HG03442 (cell line): ENCODE measurements at regions not wholly inside any gene's neighbourhood (a gene's known extent, or its start where the extent isn't known, plus 50 kb on each side); places are given as distances from the start of the nearest gene placed in this dataset.

ENCODE experiments used
- ATAC-seq: cut with Tn5 transposase; IDR thresholded peaks from one replicate; pipeline ENCODE4 v1.9.1; 2021; ENCODE audit warnings: mild to moderate bottlenecking, moderate library complexity; ENCODE audit not compliant: unreplicated experiment

DNA sequence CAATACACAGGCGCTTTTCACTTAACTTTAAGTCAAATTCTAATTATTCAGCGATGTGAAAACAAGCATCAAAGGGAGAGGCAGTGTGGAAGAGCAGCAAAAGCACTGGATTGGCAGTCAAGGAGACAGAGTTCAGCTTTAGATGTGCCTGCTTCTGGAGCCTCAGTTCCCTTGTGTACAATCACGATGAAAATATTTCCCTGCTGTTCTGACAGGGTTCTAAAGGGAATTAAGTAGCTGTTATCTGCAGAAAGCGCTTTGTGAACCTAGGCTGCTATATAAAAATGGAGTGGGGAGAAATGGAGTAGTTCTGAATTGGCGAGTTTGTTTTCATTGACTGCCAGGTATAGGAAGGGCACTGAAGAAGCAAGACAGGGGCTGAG, 237.8 kb upstream of the SP8 start:
- no peak for ATAC-seq

DNA sequence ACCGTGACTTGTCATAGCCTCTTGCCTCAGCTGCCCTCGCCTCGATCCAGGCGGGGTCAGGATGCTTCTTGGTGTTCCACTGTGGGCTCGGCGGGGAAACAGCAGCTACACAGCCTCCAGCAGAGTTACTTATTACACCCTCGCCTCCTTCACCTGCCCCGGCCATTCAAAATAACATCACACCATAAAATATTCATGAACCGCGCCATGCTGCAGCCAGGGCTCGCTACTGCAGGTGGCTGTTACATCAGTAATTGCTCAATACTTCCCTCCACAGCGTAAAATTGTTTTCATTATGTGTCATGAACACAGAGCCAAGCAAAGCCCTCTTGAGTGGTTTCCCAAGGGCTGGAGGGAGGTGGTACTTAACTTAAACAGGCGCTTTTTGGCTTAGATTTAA, 241.5 kb upstream of the SP8 start:
- ATAC-seq: no peak

DNA sequence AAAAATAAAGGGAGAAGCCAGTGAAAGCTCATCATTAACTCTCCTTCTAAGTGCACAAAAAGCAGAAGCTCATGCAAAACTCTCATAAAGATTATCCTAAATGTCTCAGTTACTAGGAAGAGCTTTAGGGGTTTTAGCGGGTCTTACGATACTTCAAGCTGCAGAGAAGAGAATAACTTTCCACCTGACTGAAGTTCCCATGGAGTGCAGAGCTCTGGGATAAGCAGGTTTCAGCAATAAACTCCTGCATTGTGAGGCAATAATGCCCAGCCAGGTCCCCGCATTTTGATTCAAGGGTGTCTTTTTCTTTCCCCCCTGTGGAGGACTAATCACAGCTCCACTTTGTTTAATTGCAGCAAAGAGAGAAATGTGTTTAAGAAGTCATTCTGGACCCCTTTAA, 241.9 kb upstream of the SP8 start:
- no peak for ATAC-seq

DNA sequence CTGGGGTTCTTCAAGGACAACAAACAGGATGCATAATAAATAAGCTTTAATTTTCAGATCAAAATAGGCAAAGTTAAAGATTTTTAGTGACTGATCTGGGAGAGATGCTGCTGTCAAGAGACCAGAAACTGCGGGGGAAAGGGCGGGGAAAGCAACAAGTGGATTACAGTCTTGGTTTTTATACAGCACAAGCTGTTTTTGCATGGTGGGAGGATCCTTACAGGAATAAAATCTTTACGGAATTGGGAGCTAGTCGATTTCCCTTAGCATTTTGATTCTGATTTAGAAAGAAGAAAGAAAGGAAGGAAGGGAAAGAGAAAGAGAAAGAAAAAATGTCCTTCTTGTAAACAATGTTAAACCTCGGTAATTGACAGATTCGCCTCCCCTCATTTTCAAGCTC, 242.3 kb upstream of the SP8 start:
- no peak for ATAC-seq

DNA sequence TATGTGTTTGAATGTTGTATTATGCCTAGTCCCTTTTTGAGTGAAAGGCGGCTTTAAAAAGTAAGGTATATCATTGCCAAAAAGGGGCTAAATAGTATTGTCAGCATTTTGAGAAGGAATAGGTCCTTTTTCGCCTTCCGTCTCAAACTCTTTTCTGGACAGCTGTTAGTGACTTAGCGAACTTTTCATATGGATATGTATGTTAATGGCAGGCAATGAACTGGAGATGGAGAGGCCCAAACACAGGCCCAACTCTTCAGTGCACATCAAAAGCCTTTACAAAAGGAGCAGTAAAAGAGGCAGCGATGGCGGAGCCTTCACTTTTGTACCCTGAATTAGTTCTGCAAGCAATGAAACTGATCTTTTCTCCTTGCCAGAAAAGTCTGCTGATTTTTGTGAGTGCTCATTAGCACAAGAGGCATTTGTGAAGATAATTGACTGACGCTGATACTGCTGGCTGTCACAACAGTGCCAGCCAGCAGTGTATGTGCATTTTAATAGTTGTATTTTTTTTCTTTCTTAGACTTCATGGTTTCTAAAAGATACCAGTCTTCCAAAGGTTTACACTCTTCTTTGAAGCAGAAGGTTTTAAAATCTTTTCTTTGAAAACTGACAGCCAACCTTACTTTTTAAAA, 243.7 kb upstream of the SP8 start:
- ATAC-seq: no peak

DNA sequence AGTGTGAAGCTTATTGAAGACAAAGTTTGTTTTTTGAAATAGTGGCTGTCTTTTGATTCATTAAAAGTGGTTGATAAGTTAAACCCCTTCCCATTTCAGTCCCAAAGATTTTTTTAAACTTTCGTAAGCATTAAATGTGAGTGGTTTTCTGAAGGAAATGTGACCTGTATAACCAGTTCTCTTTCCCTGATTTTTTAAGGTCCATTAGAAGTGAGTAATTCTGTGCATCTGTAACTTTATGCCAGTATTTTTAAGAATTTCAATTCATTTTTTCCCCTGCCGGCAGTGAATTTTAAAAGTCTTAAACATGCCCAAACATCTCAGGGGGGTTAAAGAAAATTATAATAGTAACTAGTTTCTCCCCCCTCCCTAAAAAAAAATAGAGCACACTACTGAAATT, 254.6 kb upstream of the SP8 start:
- no peak for ATAC-seq

DNA sequence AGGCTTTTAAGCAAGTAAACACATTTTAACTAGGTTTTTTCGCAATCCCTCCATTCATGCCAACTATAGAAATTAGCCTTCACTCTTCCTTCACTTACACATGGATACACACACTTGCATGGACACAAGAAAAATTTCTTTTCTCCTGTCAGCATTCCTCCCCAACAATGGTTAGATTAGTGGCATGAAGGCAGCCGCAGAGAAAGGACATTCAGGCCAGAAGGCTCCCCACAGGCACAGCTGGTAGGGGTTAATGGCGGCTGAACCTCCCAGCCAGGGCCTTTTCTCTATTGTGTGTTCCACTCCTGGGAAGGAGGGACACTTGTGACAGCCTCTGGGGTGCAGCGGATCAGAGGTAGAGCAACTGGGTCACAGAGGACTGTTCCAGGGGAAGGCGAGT, 255.0 kb upstream of the SP8 start:
- no peak for ATAC-seq

DNA sequence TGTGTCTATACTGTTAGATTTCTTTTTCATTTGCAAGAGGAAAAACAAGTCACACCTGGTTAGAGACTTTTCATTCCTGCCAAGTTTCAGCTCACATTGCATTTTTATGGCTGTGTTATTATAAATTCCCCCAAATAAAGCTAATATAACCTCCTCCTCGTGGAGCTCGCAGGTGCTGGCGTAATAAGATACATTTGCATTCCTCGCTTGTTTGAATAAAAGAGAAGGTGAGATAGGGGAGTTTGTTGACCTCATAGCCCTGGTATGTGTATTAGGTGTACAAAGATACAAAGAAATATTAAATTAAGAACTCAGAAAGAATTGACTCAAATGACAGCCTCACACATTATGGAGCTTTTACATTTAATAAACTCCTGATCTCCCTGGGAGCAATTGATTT, 257.7 kb upstream of the SP8 start:
- ATAC-seq: no peak

DNA sequence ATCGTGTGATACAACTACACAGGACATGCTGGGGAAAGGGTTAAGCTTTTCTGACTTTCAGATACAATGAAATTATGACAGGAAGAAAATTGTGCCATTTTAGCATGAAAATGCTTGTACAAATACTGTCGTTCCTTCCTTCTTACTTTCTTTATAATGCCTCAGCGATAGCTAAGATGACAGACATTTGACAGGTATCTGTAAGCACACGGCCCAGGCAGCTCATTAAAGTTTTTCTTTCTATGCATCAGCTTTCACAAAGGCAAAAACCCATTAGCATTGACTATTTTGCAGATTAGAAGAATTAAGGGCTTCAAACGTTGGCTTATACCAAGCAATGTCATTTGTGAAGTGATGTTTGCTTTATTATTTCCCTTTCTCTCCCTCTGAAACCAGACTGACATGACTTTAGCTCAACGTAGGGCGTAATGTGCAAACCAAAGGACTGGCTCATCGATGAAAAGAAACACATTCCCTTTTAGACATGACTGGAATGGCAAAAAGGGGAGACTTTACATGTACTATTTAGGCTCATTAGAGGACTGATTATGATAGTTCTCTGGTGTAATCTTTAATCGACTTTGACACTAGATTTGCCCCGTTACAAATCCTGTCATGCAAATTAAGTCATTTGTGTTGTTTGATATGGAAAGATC, 258.4 kb upstream of the SP8 start:
- no peak for ATAC-seq

DNA sequence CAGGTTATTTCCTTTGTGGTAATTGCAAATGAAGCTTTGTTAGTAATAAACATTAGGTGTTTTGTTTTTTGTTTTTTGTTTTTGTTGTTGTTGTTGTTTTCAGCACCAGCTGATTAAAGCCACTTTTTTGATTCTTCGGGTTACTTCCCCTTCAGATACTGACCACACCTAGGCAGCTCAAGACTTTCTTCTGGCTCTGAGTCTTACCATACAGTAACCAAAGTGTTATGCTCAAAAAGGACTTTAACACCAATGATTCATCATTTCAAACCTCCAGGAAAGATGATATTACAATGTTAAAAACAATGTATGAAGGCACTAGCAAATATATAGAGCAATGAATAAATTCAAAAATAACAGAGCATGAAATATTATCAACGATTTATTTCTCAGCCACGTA, 265.2 kb upstream of the SP8 start:
- ATAC-seq: no peak

DNA sequence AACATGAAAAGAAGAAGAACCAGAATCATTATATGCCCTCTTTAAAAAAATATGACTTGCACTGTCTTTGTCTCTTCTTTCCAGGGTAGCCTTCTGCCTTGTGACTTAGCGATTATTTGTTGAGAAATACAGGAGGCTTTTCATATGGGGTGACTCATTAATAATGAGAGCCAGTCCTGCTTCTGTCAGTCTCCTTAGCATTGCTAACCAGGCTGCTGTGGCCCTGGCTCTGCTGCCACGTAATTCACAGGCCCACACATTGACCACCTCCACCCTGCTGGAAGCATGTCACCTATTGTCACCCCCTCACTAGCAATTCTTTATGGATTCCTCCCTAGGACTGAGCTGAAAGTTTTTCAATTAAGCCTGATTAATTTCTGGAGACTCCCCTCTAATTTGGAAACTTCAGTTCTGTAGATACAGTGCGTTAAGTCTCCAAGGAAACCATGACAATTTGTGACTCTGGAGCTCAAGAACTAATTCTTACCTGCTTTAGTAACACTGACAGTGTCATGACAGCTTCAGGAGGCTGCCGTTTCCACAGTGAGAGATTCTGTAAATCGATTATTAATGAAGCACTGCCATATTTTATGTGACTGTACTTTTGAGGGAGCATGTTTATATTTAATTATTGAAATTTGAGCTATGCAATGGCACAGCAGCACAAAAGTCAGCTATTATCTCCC, 267.9 kb upstream of the SP8 start:
- no peak for ATAC-seq

DNA sequence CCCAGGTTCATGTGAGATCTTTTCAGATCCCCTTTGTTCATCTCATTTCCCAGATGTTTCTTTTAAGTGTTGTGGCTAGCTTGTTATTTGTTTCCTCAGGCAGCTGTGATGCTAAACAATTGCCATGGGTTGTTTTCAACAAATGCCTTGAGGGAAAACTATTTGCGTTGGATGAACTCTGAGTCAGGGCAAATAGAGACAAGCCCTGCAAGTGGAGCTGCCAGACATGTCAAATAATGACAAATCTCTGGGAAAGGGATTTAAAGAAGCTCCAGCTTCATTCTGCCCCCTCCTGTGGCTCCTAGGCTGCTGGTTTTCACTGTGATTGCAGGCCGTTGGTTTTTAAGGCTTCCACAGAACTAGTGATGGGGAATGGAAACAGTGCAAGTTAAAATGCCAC, 272.4 kb upstream of the SP8 start:
- no peak for ATAC-seq

DNA sequence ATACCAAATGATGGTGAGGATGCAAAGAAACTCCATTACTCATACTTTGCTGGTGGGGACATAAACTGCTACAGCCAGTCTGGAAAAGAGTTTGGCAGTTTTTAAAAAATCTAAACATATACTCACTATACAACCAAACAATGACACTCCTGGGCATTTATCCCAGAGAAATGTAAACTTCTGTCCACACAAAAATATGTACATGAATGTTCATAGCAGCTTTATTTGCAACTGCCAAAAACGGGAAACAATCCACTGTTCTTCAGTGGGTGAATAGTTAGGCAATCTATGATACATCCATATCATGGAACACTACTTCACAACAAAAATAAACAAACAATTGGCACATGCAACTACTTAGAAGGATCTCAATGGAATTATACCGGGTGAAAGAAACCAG, 276.4 kb upstream of the SP8 start:
- no peak for ATAC-seq

DNA sequence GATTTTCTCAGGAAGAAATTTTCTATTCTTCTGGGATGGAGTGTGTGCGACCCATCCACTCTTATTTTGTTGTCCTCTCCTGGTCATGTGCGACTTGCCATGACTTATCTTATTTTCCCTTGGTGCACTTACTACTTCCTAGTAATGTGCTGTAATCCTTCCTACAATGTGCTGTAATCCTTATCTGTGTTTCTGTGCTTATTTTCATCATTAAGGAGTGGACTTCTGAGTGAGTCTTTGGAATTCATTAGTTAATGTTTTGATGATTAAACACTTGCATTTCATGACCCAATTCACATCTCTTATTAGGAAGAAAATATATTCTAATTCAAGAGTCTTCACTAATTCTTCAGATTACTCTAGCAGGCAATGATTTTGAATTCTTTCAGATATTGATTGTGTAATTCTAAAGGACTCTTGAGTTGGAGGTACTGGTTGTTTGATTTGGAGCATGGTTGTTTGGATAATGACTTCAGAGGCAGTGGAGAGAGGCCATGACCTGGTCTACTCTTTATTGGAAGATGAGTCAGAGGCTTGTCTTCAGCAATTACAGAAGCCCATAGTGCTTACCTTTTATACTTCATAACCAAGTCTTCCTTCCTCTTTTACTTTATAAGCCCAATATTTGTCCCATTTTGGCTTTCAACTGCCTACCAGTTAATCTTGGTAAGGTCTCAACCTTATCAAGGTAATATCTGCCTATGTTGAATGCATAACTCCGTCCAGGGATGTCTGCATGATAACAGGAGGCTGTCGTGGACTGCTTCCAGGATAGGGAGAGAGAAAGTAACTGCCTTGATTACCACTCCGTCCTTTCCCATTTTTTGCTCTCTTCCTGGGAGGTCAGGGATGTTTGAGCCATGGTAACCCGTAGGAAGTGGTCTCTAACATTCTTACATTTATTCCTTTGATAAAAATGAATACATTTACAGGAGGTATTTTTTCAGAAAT, 278.3 kb upstream of the SP8 start:
- no peak for ATAC-seq

DNA sequence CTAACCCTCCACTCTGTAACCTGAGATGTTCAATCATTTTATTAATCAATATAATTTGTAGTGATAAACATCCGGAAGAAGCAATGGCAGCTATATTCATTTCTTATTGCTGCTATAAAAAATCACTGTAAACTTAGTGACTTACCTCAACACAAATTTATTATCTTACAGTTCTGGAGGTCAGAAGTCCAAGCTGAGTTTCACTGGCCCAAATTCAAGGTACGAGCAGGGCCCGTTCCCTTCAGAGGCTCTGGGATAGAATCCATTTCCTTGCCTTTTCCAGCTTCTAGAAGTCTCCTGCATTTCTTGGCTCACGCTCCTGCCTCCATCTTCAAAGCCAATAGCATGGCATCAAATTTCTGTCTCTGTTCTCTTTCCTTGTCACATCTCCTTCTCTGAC, 279.5 kb upstream of the SP8 start:
- ATAC-seq: no peak

DNA sequence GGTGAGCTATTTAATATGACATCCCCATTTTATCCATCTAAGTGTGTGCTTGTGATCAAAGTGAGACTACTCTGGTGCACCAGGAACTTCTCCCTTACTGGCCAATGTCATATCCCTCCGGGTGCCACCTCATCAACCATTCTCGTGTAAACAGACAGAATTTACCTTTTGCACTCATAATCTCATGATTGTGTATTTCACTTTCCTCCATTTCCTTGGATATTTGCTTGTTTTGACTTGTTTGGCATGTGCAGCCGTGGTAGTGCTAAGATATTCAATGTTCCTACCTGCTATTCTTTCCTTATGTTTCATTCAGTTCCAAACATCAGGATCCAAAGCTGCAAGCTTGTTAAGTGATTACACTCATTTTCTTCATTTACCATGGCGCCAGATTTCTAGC, 280.5 kb upstream of the SP8 start:
- no peak for ATAC-seq

DNA sequence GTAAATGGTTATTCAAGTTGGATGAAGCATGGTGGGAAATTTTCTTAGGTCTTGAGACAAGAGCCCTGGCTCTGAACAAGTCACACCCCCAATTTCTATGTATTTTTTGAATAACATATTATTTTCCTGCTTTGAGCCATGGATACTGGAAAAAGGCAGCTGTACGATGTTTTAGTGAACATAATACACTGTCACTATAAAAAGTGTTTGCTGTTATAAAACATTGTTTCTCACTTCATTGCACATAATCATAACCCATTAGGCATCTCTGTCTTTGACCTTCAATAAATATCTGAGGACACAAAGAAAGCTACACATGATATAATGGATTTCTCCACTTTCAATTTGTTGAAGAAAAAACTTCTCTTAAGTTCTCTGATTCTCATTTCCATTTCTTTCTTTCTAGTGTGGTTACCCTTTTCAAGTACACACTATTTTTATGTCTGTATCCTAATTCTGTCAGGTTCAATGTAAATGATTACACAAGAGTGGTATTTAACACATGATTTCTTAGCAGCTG, 283.9 kb upstream of the SP8 start:
- no peak for ATAC-seq

DNA sequence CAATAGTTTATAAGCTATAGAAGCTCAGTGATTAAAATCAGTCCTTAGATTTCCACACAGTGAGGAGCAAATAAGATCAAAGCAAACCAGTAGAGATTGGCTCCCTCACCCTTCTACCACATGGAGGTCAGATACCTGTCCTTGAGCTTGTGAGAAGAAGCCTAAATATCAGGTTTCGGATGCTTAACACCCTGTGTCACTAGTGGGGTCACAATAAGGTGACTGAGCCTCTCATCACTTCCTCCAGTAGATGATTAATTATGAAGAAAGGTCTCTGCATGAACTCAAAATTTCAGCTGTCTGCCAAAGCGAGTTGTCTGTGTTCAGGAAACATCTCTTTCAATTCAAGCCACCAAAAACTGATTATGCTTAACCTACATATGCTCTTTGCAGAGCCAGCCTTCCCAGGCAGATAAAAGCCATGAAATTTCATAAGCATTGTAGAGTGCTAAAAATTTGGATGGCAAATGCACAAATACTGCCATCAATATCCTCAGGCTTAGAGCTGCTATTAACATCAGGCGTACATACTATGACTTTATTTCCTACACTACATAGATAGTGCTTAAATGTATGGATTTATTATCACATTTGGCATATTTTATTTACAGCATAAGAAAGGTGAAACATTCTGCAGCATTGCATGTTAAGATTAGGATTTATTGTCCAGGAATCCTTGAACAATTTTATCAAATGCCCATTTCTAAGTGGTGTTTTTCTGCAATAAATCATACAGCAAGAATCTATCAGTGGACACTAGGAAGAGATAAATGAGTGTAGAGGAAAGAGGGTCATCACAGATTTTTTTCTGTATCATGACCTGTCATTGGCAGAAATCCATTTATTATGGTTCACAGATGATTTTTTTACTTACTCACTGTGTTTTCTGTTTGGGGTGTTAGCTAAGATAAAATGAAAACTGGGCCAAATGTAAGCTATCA, 285.1 kb upstream of the SP8 start:
- no peak for ATAC-seq

DNA sequence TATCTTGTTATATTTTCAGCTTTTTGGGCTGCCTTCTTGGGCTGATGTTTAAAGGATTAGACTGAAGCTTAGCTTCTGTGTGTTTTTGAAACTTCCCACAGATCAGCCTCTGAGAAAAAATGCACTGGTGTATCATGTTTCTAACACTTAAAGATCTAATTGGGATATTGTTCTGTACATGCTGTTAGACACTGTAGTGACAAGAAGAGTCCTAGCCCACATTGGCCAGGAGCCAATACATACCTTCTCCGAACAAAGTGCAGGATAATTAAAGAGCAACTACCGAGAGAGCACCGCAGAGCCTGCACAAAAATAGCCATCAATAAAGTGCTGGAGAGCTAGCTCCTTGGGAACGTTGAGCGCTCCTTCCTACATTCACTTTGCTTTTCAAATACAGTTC, 289.4 kb upstream of the SP8 start:
- no peak for ATAC-seq

DNA sequence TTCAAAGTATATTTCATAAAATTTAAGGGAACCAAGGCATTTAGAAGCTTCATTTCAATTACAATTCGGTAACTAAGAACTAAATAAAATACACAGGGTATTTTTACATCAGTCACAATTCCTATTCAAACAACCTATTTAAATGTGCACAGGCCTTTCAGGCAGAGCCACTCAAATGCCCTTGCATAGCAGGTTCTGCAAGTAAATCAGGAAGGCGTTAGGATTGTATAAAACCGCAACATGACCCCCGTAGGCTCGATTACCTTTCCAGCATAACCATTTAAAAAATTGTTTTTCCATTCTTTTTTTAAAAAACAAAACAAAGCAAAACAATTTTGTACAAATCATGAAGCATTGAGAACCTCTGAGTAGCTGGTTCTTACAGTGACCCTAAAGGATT, 289.9 kb upstream of the SP8 start:
- no peak for ATAC-seq
